GM12891 (cell line): ENCODE measurements at regions not wholly inside any gene's neighbourhood (a gene's known extent, or its start where the extent isn't known, plus 50 kb on each side); places are given as distances from the start of the nearest gene placed in this dataset.

Experiments used
- DNase-seq: peaks from one replicate; pipeline ENCODE4 v3.0.0; 2011; ENCODE audit warnings: low spot score; ENCODE audit not compliant: insufficient read length
- FAIRE-seq: peaks from 2 replicates; lab custom pipeline; 2011; peaks lifted over from hg19 to GRCh38; lab: Jason Lieb, UNC
- PAX5 ChIP-seq: IDR thresholded peaks from 2 replicates; pipeline ENCODE4 v1.6.1; 2011; ENCODE audit warnings: low read length, moderate library complexity, mild to moderate bottlenecking; ENCODE audit not compliant: insufficient read depth, severe bottlenecking
- POLR2A ChIP-seq: IDR thresholded peaks from 2 replicates; pipeline ENCODE4 v1.6.1; 2011; ENCODE audit warnings: low read depth, low read length, control low read depth
- POLR2AphosphoS5 ChIP-seq: IDR thresholded peaks from 2 replicates; pipeline ENCODE4 v1.6.1; 2011; ENCODE audit warnings: low read depth, low read length, control low read depth
- POU2F2 ChIP-seq: IDR thresholded peaks from 2 replicates; pipeline ENCODE4 v1.6.1; 2011; ENCODE audit warnings: low read depth, mild to moderate bottlenecking, control low read depth, low read length, moderate library complexity
- SPI1 ChIP-seq: IDR thresholded peaks from 2 replicates; pipeline ENCODE4 v1.6.1; 2011; ENCODE audit warnings: low read depth, low read length, control low read depth
- TAF1 ChIP-seq: IDR thresholded peaks from 2 replicates; pipeline ENCODE4 v1.6.1; 2011; ENCODE audit warnings: low read depth, low read length, control low read depth

- no peak for TF ChIP-seq POLR2AphosphoS5
- 0 out of 2 replicates have a peak, but pooled peaks have one; percentile 33 for TF ChIP-seq POU2F2
- TF ChIP-seq POLR2A: no peak
- peak; percentile 98 for TF ChIP-seq SPI1
- FAIRE-seq (peak; percentile 81), DNase-seq (peak; percentile 21)
Observed at GRCh38 chr10:117656385-117657367, 114.1 kb downstream of the EMX2 start.

GRCh38 chr10:117661316-117661715 is 118.8 kb downstream of the EMX2 start:
- no peak for FAIRE-seq
- DNase-seq: no peak
- no peak for TF ChIP-seq POLR2AphosphoS5
- no peak for TF ChIP-seq PAX5
- no peak for TF ChIP-seq POU2F2
- TF ChIP-seq POLR2A: no peak
- no peak for TF ChIP-seq TAF1
- TF ChIP-seq SPI1: no peak

GRCh38 chr10:117662126-117662525 is 119.6 kb downstream of the EMX2 start:
- FAIRE-seq: no peak
- DNase-seq: no peak
- no peak for TF ChIP-seq TAF1
- no peak for TF ChIP-seq POU2F2
- no peak for TF ChIP-seq POLR2AphosphoS5
- TF ChIP-seq SPI1: no peak
- TF ChIP-seq POLR2A: no peak
- no peak for TF ChIP-seq PAX5

DNA sequence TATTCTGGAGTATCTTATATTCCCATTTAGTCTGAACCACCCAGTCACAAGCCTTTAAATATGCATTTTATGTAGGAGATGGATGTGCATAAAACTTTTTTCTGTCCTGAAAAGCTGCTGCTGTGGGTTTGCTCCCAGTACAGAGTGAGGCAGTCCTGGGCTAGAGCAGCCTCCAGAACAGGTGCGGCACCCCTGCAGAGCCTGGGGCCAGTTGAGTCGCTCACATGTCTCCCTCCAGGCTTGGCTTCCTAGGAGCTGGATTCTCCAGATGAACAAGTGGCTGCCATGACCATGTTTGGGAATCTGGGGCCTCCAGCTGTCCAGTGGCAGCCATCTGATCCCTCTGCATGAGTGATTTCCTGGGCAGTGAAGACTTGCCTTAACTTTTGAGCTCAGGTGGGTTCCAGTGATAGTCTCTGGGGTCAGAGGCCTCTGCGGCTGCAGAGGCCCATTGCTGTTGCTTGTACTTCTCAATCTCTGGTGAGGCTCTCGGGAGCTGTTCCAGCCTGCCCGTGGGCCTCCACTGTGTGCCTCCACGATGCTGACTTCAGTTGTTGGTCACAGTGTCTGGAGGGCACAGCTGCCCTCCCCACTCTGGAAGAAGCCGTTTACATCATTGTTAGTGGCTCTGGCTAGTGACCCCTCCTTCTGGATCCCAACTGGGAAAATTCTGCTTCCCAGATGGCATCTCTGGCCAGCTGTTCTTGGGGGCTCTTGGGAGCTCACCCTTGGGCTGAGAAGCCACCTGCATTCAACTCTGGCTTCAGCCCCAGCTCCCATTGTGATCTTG is 120.4 kb downstream of the EMX2 start:
- no peak for DNase-seq
- no peak for FAIRE-seq
- TF ChIP-seq PAX5 (no peak), POLR2AphosphoS5 (no peak), SPI1 (no peak), TAF1 (no peak), POU2F2 (no peak), POLR2A (no peak)

DNA sequence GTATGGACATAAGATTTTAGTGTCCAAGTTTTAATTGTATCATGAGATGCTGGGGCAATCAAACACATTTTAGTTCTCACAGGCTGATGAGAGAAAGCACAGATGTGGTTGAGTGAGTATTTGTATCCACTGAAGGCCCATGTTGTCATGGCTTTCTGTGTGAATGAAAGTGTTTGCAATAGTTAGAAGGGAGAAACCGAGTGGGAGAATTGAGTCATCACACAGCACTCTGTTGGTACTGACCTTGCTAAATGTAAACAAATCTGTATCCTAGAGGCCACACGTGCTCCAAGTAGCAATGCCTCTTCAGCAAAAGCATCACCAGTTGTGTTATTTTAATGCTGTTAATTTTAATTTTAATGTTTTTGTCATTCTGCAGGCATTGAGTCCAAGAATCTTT is 121.2 kb downstream of the EMX2 start:
- no peak for TF ChIP-seq POLR2A
- no peak for TF ChIP-seq SPI1
- TF ChIP-seq PAX5: no peak
- no peak for TF ChIP-seq TAF1
- no peak; the same call in 1 of the 2 replicates for TF ChIP-seq POU2F2
- TF ChIP-seq POLR2AphosphoS5: no peak
- peak; percentile 89 for FAIRE-seq
- DNase-seq: peak; percentile 55

- TF ChIP-seq POLR2AphosphoS5 (no peak), POLR2A (no peak), PAX5 (no peak), TAF1 (no peak)
- FAIRE-seq: no peak
- no peak for DNase-seq
Observed at GRCh38 chr10:117664288-117664687, 121.7 kb downstream of the EMX2 start.

DNA sequence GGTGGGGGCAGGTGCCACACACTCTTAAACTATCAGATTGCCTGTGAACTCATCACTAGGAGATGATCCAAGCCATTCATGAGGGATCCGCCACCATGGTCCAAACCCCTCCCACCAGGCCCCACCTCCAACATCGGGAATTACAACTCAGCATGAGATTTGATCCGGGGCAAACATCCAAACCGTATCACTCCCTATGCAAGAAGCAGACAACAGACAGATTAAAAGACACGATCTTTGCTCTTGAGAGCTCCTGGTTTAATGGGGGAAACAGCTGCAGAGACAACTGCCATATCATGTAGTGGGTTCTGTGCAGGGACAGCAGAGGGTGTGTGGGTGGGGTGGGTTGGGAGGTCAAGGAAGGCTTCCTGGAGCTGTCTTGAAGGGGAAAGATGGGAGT is 123.6 kb downstream of the EMX2 start:
- DNase-seq: no peak
- no peak for FAIRE-seq

GRCh38 chr10:117666965-117667364 is 124.4 kb downstream of the EMX2 start:
- TF ChIP-seq TAF1 (no peak), POLR2A (no peak), SPI1 (no peak), PAX5 (no peak), POLR2AphosphoS5 (no peak), POU2F2 (no peak)
- DNase-seq (no peak), FAIRE-seq (no peak)

More for the DNA sequence above, 123.6 kb downstream of the EMX2 start:
- TF ChIP-seq POU2F2 (no peak), TAF1 (no peak), POLR2AphosphoS5 (no peak), SPI1 (no peak), PAX5 (no peak), POLR2A (no peak)

GRCh38 chr10:117667831-117668230 is 125.3 kb downstream of the EMX2 start:
- DNase-seq (no peak), FAIRE-seq (no peak)
- TF ChIP-seq SPI1 (no peak), PAX5 (no peak), TAF1 (no peak)
